Left lung (tissue), 4 donors: ENCODE measurements at regions not wholly inside any gene's neighbourhood (a gene's known extent, or its start where the extent isn't known, plus 50 kb on each side); places are given as distances from the start of the nearest gene placed in this dataset.

ENCODE experiments used
- ATAC-seq: fragments of 200-7000 bp; cut with Tn5 transposase; one replicate; pipeline ENCODE4 v1.9.1; 2020; ENCODE audit warnings: moderate library complexity
- DNase-seq, 4 donors: peaks; one replicate each; pipeline ENCODE4 v3.0.0-alpha.2; 2013 to 2020
- H3K27ac ChIP-seq, 2 donors: fragments of 200-600 bp; sonication (generic) in 1 of 2; one replicate each; pipeline versions ENCODE4 v1.5.0 to v1.8.0; 2020 to 2021
- H3K27me3 ChIP-seq, 2 donors: fragments of 200-600 bp; sonication (generic) in 1 of 2; one replicate each; pipeline versions ENCODE4 v1.5.0 to v1.8.0; 2020 to 2021
- H3K36me3 ChIP-seq, 2 donors: fragments of 200-600 bp; sonication (generic) in 1 of 2; one replicate each; pipeline versions ENCODE4 v1.5.0 to v1.8.0; 2020 to 2021
- H3K4me1 ChIP-seq, 2 donors: fragments of 200-600 bp; one replicate each; pipeline ENCODE4 v1.8.0; 2021
- H3K4me3 ChIP-seq, 2 donors: fragments of 200-600 bp; sonication (generic) in 1 of 2; one replicate each; pipeline versions ENCODE4 v1.5.0 to v1.8.0; 2020 to 2021; ENCODE audit warnings: mild to moderate bottlenecking in 1 of 2
- H3K9me3 ChIP-seq, 2 donors: fragments of 200-600 bp; sonication (generic) in 1 of 2; one replicate each; pipeline versions ENCODE4 v1.5.0 to v1.8.0; 2020 to 2021
- intact Hi-C, 2 donors: fragments of 100-400 bp; cut with DNase I; formaldehyde crosslinking; loops; one replicate each; pipeline versions ENCODE4 v1.11.2 to v1.14.2; 2022
- TF ChIP-seq, protein P1 (sequence below), 2 donors: fragments of 200-600 bp; sonication (generic) in 1 of 2; IDR thresholded peaks; one replicate each; pipeline versions ENCODE4 v1.5.0 to v1.8.0; 2021; ENCODE audit warnings: antibody characterized with exemption in 2 of 2
- donor health status: DM: no; HTN: yes; CAD: no.
- donor health status: DM: no; HTN: no; CAD: no.

DNA sequence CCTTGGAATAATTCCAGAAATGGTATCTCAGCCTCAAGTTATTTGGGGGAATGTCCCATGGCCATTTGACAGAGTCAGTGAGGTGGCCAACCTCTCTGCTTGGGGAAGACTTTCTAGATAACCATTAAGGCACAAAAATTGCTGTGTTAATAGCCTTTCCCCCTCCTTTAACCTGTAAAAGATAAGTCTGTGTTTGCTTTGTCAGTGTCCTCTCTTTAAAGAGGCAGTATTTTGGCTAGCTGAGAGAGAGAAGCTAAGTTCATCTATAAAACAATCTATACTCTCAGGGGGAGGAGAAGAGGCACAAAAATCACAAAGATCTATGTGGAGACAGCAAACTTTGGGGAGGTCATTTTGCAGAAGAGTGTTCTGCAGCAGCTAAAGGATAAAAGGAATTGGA lies 72.1 kb downstream of the PLCE1 start:
- TF ChIP-seq, protein P1, sequence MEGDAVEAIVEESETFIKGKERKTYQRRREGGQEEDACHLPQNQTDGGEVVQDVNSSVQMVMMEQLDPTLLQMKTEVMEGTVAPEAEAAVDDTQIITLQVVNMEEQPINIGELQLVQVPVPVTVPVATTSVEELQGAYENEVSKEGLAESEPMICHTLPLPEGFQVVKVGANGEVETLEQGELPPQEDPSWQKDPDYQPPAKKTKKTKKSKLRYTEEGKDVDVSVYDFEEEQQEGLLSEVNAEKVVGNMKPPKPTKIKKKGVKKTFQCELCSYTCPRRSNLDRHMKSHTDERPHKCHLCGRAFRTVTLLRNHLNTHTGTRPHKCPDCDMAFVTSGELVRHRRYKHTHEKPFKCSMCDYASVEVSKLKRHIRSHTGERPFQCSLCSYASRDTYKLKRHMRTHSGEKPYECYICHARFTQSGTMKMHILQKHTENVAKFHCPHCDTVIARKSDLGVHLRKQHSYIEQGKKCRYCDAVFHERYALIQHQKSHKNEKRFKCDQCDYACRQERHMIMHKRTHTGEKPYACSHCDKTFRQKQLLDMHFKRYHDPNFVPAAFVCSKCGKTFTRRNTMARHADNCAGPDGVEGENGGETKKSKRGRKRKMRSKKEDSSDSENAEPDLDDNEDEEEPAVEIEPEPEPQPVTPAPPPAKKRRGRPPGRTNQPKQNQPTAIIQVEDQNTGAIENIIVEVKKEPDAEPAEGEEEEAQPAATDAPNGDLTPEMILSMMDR (IDR thresholded peaks at IDR 0.05): no peak
- intact Hi-C loops: no loop called here
- no peak for DNase-seq
- H3K36me3 ChIP-seq: no peaks in the 10 kb centered on the region
- ATAC-seq: no peak
- no peaks in the 10 kb centered on the region for H3K9me3 ChIP-seq
- H3K27ac ChIP-seq: no peak overlapping the region
- H3K4me1 ChIP-seq: no peaks in the 10 kb centered on the region
- no peaks in the 10 kb centered on the region for H3K27me3 ChIP-seq
- H3K4me3 ChIP-seq: no peak overlapping the region

DNA sequence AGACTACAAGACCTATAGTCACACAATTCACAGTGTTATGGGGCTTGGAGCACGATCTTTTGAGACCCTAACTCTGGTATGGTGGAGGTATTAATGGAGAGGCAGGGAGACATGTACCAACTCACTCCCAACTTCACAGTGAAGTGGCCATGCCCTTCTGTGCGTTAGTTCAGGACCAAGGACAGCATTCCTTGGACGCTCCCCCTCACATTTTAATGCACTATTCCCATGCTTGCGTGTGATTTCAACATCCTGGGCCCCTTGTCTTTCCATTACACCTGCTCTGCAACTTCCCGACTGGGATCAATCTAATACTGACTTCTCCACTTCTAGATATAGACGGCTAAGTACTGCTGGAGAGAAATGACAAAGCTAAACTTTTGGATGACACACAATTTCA lies 72.7 kb downstream of the PLCE1 start:
- Histone ChIP-seq H3K9me3 (no peaks in the 10 kb centered on the region), H3K27ac (no peak overlapping the region), H3K36me3 (no peaks in the 10 kb centered on the region), H3K4me3 (no peak overlapping the region), H3K27me3 (no peaks in the 10 kb centered on the region), H3K4me1 (no peaks in the 10 kb centered on the region)
- intact Hi-C loops: no loop called here
- peak; percentile 76 for ATAC-seq
- TF ChIP-seq, protein P1 (IDR thresholded peaks at IDR 0.05): no peak
- DNase-seq: peak in 1 of 4 donors; percentile 66

DNA sequence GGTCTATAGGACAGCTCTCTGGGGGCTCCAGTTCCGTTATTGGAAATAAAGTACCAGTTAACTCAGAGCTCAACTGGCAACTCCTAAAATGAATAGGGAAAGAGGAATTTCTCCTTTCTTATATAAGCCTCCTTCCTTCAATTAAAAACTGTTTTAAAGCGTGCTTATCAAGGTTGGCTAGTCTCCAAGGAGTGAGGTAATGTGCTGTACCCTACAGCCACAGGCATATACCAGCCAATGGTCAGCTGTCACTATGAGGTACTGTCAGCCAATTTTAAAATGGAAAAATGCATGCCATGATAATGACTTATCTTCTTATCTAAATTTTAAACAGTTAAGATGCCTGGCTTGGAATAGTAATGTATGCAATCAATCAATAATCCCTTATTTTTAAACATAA lies 76.2 kb downstream of the PLCE1 start:
- DNase-seq (no peak), ATAC-seq (no peak)
- H3K9me3 ChIP-seq: no peaks in the 10 kb centered on the region
- H3K4me1 ChIP-seq: no peaks in the 10 kb centered on the region
- no peaks in the 10 kb centered on the region for H3K27me3 ChIP-seq
- intact Hi-C loops: no loop called here
- no peaks in the 10 kb centered on the region for H3K36me3 ChIP-seq
- H3K4me3 ChIP-seq: no peak overlapping the region
- TF ChIP-seq, protein P1 (IDR thresholded peaks at IDR 0.05): no peak
- H3K27ac ChIP-seq: no peak overlapping the region

DNA sequence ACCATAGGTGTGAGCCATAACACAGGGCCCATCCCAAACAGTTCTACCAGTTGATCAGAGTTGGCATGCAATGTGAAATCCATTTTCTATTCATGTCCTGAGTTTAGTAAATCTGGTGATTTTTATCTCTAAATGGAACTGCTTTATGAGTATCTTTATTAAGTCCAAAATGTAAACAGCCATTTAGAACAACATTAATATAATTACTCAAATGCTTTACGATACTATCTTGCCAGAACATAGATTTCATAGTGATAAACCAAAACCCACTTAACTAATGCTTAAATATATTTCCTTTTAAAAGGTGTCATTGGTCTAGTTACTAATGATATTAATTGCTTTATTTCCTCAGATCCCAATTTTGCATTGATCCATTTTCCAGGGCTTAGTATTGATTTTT lies 80.7 kb downstream of the PLCE1 start:
- DNase-seq (no peak), ATAC-seq (no peak)
- TF ChIP-seq, protein P1 (IDR thresholded peaks at IDR 0.05): no peak
- no peak overlapping the region for H3K27ac ChIP-seq
- intact Hi-C loops: no loop called here
- no peaks in the 10 kb centered on the region for H3K4me1 ChIP-seq
- H3K4me3 ChIP-seq: no peak overlapping the region
- no peaks in the 10 kb centered on the region for H3K9me3 ChIP-seq
- no peaks in the 10 kb centered on the region for H3K36me3 ChIP-seq
- H3K27me3 ChIP-seq: no peaks in the 10 kb centered on the region

DNA sequence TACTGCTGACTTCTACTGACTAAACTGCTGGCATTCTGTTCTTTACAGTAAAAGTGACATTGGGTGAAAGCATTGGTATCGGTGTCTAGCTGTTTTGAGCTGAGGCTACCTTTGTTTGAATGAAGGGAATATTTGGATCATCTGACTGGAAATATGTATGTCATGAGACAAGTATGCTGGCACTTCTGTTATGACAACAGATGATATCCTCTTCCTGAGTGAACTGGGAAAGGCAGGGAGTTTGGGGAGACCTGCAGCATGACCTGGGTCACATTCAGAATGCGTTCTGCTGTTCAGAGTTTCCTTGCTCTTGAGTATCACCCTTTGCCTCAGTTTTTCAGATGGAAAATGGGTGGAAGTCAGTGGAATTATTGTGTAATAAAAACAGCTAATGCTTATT lies 81.8 kb downstream of the PLCE1 start:
- no peaks in the 10 kb centered on the region for H3K4me1 ChIP-seq
- DNase-seq: no peak
- no peaks in the 10 kb centered on the region for H3K36me3 ChIP-seq
- H3K27ac ChIP-seq: no peak overlapping the region
- H3K27me3 ChIP-seq: no peaks in the 10 kb centered on the region
- intact Hi-C loops: no loop called here
- H3K9me3 ChIP-seq: no peaks in the 10 kb centered on the region
- ATAC-seq: no peak
- H3K4me3 ChIP-seq: no peak overlapping the region
- TF ChIP-seq, protein P1 (IDR thresholded peaks at IDR 0.05): no peak
